ENCODE measurements at regions not wholly inside any gene's neighbourhood (a gene's known extent, or its start where the extent isn't known, plus 50 kb on each side); places are given as distances from the start of the nearest gene placed in this dataset.
"Not testable (repeated sequence)": the region's sequence is repeated elsewhere in the genome, so short reads cannot be mapped to it uniquely, and the experiment has no call there.

GRCh38 chr12:28994179-28994715 lies 154.8 kb upstream of the FAR2 start:
- no peak for DNase-seq

- no peak for DNase-seq
Measured at GRCh38 chr12:28996688-28997087, 152.4 kb upstream of the FAR2 start.

- DNase-seq, result no peak
Measured at GRCh38 chr12:28998662-28999120, 150.4 kb upstream of the FAR2 start.

- DNase-seq, result no peak
Measured at GRCh38 chr12:29004066-29004935, 144.8 kb upstream of the FAR2 start.

- no peak for DNase-seq
Measured at GRCh38 chr12:29004936-29005304, 144.2 kb upstream of the FAR2 start.

- DNase-seq, result no peak
Measured at GRCh38 chr12:29008786-29009185, 140.3 kb upstream of the FAR2 start.

GRCh38 chr12:29012673-29013072 lies 136.4 kb upstream of the FAR2 start:
- DNase-seq, result no peak

GRCh38 chr12:29017532-29017931 lies 131.5 kb upstream of the FAR2 start:
- DNase-seq, result not testable (repeated sequence)

- peak; percentile 42 for DNase-seq
Measured at GRCh38 chr12:29023436-29024076, 125.5 kb upstream of the FAR2 start.

- no peak for DNase-seq
Measured at GRCh38 chr12:29024117-29024516, 125.0 kb upstream of the FAR2 start.

GRCh38 chr12:29025937-29026336 lies 123.1 kb upstream of the FAR2 start:
- DNase-seq, result no peak

GRCh38 chr12:29026419-29026818 lies 122.7 kb upstream of the FAR2 start:
- DNase-seq, result no peak

- not testable (repeated sequence) for DNase-seq
Measured at GRCh38 chr12:29029484-29029883, 119.6 kb upstream of the FAR2 start.

GRCh38 chr12:29030006-29030405 lies 119.1 kb upstream of the FAR2 start:
- DNase-seq, result no peak

GRCh38 chr12:29032446-29032845 lies 116.6 kb upstream of the FAR2 start:
- no peak for DNase-seq

GRCh38 chr12:29033519-29033918 lies 115.6 kb upstream of the FAR2 start:
- no peak for DNase-seq

GRCh38 chr12:29035112-29035511 lies 114.0 kb upstream of the FAR2 start:
- DNase-seq, result no peak

GRCh38 chr12:29039013-29039412 lies 110.1 kb upstream of the FAR2 start:
- peak; percentile 36 for DNase-seq

- no peak for DNase-seq
Measured at GRCh38 chr12:29041621-29042020, 107.5 kb upstream of the FAR2 start.

- no peak for DNase-seq
Measured at GRCh38 chr12:29043069-29043468, 106.0 kb upstream of the FAR2 start.

- no peak for DNase-seq
Measured at GRCh38 chr12:29044799-29045198, 104.3 kb upstream of the FAR2 start.

- DNase-seq, result no peak
Measured at GRCh38 chr12:29048787-29049186, 100.3 kb upstream of the FAR2 start.

GRCh38 chr12:29050503-29050902 lies 98.6 kb upstream of the FAR2 start:
- DNase-seq, result no peak

- DNase-seq, result no peak
Measured at GRCh38 chr12:29051221-29051620, 97.9 kb upstream of the FAR2 start.

Data from right forelimb (tissue), 1 donor.